WTC11 (cell line): ENCODE measurements at regions not wholly inside any gene's neighbourhood (a gene's known extent, or its start where the extent isn't known, plus 50 kb on each side); places are given as distances from the start of the nearest gene placed in this dataset.

Experiments used
- ATAC-seq: fragments of 200-7000 bp; cut with Tn5 transposase; 2 replicates; pipeline ENCODE4 v1.10.0; 2021; ENCODE audit warnings: mild to moderate bottlenecking, moderate library complexity
- CTCF ChIA-PET: fragments of 300-600 bp; sonication (Branson Sonifier 250); formaldehyde crosslinking; loops from one replicate; lab custom pipeline; 2021; ENCODE audit warnings: antibody characterized with exemption; lab: Charles Lee
- POLR2A ChIA-PET: fragments of 350-600 bp; sonication (Branson Sonifier 250); formaldehyde crosslinking; loops from one replicate; lab custom pipeline; 2021; ENCODE audit warnings: antibody characterized with exemption; lab: Charles Lee
- DNase-seq: peaks from one replicate; pipeline ENCODE4 v3.0.0; 2021; ENCODE audit warnings: low spot score
- H3K27ac Mint-ChIP-seq: 2 replicates; pipeline ENCODE4 v1.8.0; 2021; ENCODE audit warnings: mixed read lengths
- H3K27me3 Mint-ChIP-seq: 2 replicates; pipeline ENCODE4 v1.8.0; 2021; ENCODE audit warnings: low read depth, mild to moderate bottlenecking, moderate library complexity, mixed read lengths
- H3K36me3 Mint-ChIP-seq: 2 replicates; pipeline ENCODE4 v1.8.0; 2021; ENCODE audit warnings: mixed read lengths
- H3K4me1 Mint-ChIP-seq: 2 replicates; pipeline ENCODE4 v1.8.0; 2022; ENCODE audit warnings: mixed read lengths
- H3K4me3 Mint-ChIP-seq: 2 replicates; pipeline ENCODE4 v1.8.0; 2021; ENCODE audit warnings: mild to moderate bottlenecking, moderate library complexity, mixed read lengths
- H3K9me3 Mint-ChIP-seq: 2 replicates; pipeline ENCODE4 v1.8.0; 2021; ENCODE audit warnings: mixed read lengths
- CREM ChIP-seq: sonication (generic); formaldehyde crosslinking; IDR thresholded peaks from 2 replicates; pipeline ENCODE4 v1.8.1; 2022; ENCODE audit warnings: mild to moderate bottlenecking, missing genetic modification reagents, moderate library complexity
- EMX1 ChIP-seq: fragments of 250-450 bp; sonication (Bioruptor Pico); IDR thresholded peaks from 2 replicates; pipeline ENCODE4 v1.8.0; 2021; ENCODE audit warnings: mild to moderate bottlenecking
- FOXK1 ChIP-seq: sonication (generic); formaldehyde crosslinking; IDR thresholded peaks from 2 replicates; pipeline ENCODE4 v1.8.0; 2022; ENCODE audit warnings: mild to moderate bottlenecking, moderate library complexity, missing genetic modification reagents
- HMGA2 ChIP-seq: fragments of 250-450 bp; sonication (Bioruptor Pico); IDR thresholded peaks from 2 replicates; pipeline ENCODE4 v1.4.0; 2021; ENCODE audit warnings: mild to moderate bottlenecking, moderate library complexity
- HMGXB4 ChIP-seq: sonication (generic); formaldehyde crosslinking; IDR thresholded peaks from 2 replicates; pipeline ENCODE4 v1.8.1; 2023; ENCODE audit warnings: mild to moderate bottlenecking, moderate library complexity, missing genetic modification reagents
- MAX ChIP-seq: sonication (generic); formaldehyde crosslinking; IDR thresholded peaks from 2 replicates; pipeline ENCODE4 v1.8.0; 2022; ENCODE audit warnings: mild to moderate bottlenecking, missing genetic modification reagents
- NFATC4 ChIP-seq: fragments of 250-450 bp; sonication (Bioruptor Pico); IDR thresholded peaks from 2 replicates; pipeline ENCODE4 v1.9.0; 2021; ENCODE audit warnings: mild to moderate bottlenecking
- NR1H2 ChIP-seq: sonication (generic); formaldehyde crosslinking; IDR thresholded peaks from 2 replicates; pipeline ENCODE4 v1.9.0; 2021; ENCODE audit warnings: mild to moderate bottlenecking, moderate library complexity, missing genetic modification reagents
- NR3C1 ChIP-seq: sonication (generic); formaldehyde crosslinking; conservative IDR thresholded peaks from 2 replicates; pipeline ENCODE4 v1.8.1; 2023; ENCODE audit warnings: low read depth, mild to moderate bottlenecking, missing genetic modification reagents
- PREB ChIP-seq: sonication (generic); formaldehyde crosslinking; IDR thresholded peaks from 2 replicates; pipeline ENCODE4 v1.8.1; 2022; ENCODE audit warnings: mild to moderate bottlenecking, missing genetic modification reagents, moderate library complexity, borderline replicate concordance
- TCF7 ChIP-seq: sonication (generic); formaldehyde crosslinking; IDR thresholded peaks from 2 replicates; pipeline ENCODE4 v1.8.0; 2022; ENCODE audit warnings: mild to moderate bottlenecking, low read depth, missing genetic modification reagents, moderate library complexity
- TEAD1 ChIP-seq: sonication (generic); formaldehyde crosslinking; IDR thresholded peaks from 2 replicates; pipeline ENCODE4 v1.8.0; 2022; ENCODE audit warnings: mild to moderate bottlenecking, missing genetic modification reagents
- ZNF219 ChIP-seq: sonication (generic); formaldehyde crosslinking; IDR thresholded peaks from 2 replicates; pipeline ENCODE4 v1.8.0; 2023; ENCODE audit warnings: missing genetic modification reagents, mild to moderate bottlenecking, borderline replicate concordance
- ZNF317 ChIP-seq: sonication (generic); formaldehyde crosslinking; IDR thresholded peaks from 2 replicates; pipeline ENCODE4 v1.8.1; 2023; ENCODE audit warnings: low read depth, mild to moderate bottlenecking, moderate library complexity, missing genetic modification reagents, borderline replicate concordance
- ZNF423 ChIP-seq: fragments of 250-450 bp; sonication (Bioruptor Pico); IDR thresholded peaks from 2 replicates; pipeline ENCODE4 v2.1.2; 2022; ENCODE audit warnings: mild to moderate bottlenecking, moderate library complexity
- ZNF425 ChIP-seq: fragments of 250-450 bp; sonication (Bioruptor Pico); conservative IDR thresholded peaks from 2 replicates; pipeline ENCODE4 v1.9.0; 2021; ENCODE audit warnings: mild to moderate bottlenecking
- ZNF671 ChIP-seq: fragments of 250-450 bp; sonication (Bioruptor Pico); IDR thresholded peaks from 2 replicates; pipeline ENCODE4 v1.8.0; 2021; ENCODE audit warnings: mild to moderate bottlenecking
- TF ChIP-seq, protein P1 (sequence below): sonication (generic); formaldehyde crosslinking; IDR thresholded peaks from 2 replicates; pipeline ENCODE4 v1.8.1; 2022; ENCODE audit warnings: low read depth, mild to moderate bottlenecking, moderate library complexity, missing genetic modification reagents, borderline replicate concordance

- CTCF ChIA-PET: no interaction called here
- H3K9me3 Mint-ChIP-seq: peaks cover 9% of the 10 kb centered on the region
- no peak for DNase-seq
Measured at GRCh38 chr4:179503976-179504375, 2061.7 kb upstream of the AGA start.

DNA sequence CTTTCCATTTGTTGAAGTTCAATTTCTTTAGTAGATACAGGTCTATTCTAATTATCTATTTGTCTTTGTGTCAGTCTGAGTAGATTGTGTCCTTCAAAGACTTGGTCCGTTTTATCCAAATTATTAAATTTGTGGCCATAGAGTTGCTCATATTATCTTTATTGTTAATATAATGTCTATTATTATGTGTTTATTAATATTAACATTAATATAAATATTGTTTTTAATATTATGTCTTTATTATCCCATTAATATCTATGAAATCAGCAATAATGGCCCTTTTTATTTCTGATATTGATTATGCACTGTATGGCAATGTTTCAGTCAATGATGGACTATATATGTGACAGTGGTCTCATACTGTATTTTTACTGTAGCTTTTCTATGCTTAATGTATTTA lies 2067.3 kb upstream of the AGA start:
- no peak overlapping the region for H3K27ac Mint-ChIP-seq
- POLR2A ChIA-PET: no interaction called here
- 0 out of 2 replicates have a peak, but pooled peaks cover 4% of the 10 kb centered on the region for H3K4me1 Mint-ChIP-seq
- peak; percentile 93 for TF ChIP-seq HMGA2 (CRISPR knock-in tag)
- TF ChIP-seq FOXK1: no peak
- TF ChIP-seq, all 79 proteins: peak for 1
- H3K4me3 Mint-ChIP-seq: no peak overlapping the region
- DNase-seq (no peak), ATAC-seq (no peak)
- CTCF ChIA-PET: no interaction called here
- H3K27me3 Mint-ChIP-seq: no peaks in the 10 kb centered on the region
- peaks cover 13% of the 10 kb centered on the region for H3K9me3 Mint-ChIP-seq
- H3K36me3 Mint-ChIP-seq: peaks cover 4% of the 10 kb centered on the region; the same call in 1 of the 2 replicates

More at GRCh38 chr4:179503976-179504375, 2061.7 kb upstream of the AGA start:
- H3K4me3 Mint-ChIP-seq: no peak overlapping the region
- TF ChIP-seq NR3C1 (CRISPR knock-in tag) (no peak), ZNF671 (CRISPR knock-in tag) (no peak)
- TF ChIP-seq, all 79 proteins: peak for 0
- Mint-ChIP-seq H3K36me3 (no peaks in the 10 kb centered on the region), H3K27ac (no peak overlapping the region), H3K4me1 (0 out of 2 replicates have a peak, but pooled peaks cover 4% of the 10 kb centered on the region), H3K27me3 (no peaks in the 10 kb centered on the region)
- ATAC-seq: no peak
- POLR2A ChIA-PET: no interaction called here

DNA sequence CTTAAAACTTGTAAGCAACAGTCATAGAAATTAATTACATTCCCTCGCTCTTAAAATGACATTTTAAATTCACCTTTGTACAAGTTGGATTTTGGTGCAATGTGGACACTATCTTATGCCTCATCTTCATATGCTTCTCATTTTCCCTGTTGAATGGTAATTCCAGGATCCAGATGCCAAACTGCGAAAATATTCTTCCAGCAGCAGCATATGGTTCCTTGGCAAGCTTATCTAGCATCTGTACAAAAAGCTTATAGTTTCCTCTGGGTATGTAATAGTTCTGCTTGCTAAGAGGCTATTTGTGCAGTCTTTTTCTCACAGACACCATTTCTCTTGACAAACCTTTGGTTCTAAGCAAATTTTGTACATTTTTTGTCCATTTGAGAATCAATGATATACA lies 2079.7 kb upstream of the AGA start:
- Mint-ChIP-seq H3K27me3 (no peaks in the 10 kb centered on the region), H3K36me3 (no peaks in the 10 kb centered on the region; the same call in 1 of the 2 replicates), H3K4me3 (no peak overlapping the region), H3K27ac (no peak overlapping the region), H3K4me1 (no peaks in the 10 kb centered on the region), H3K9me3 (peaks cover 14% of the 10 kb centered on the region)
- no peak for ATAC-seq
- DNase-seq: no peak
- ChIA-PET POLR2A (no interaction called here), CTCF (no interaction called here)
- TF ChIP-seq MAX (CRISPR knock-in tag): no peak
- TF ChIP-seq HMGXB4: no peak
- no peak for TF ChIP-seq CREM (CRISPR knock-in tag)
- no peak for TF ChIP-seq FOXK1
- TF ChIP-seq ZNF219 (CRISPR knock-in tag): no peak
- no peak for TF ChIP-seq TCF7 (CRISPR knock-in tag)
- no peak for TF ChIP-seq ZNF423 (CRISPR knock-in tag)
- TF ChIP-seq NR1H2: no peak
- no peak for TF ChIP-seq PREB (CRISPR knock-in tag)
- TF ChIP-seq, protein P1, sequence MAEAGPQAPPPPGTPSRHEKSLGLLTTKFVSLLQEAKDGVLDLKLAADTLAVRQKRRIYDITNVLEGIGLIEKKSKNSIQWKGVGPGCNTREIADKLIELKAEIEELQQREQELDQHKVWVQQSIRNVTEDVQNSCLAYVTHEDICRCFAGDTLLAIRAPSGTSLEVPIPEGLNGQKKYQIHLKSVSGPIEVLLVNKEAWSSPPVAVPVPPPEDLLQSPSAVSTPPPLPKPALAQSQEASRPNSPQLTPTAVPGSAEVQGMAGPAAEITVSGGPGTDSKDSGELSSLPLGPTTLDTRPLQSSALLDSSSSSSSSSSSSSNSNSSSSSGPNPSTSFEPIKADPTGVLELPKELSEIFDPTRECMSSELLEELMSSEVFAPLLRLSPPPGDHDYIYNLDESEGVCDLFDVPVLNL (CRISPR knock-in tag): no peak
- TF ChIP-seq TEAD1: no peak
- TF ChIP-seq NFATC4 (CRISPR knock-in tag): no peak
- no peak for TF ChIP-seq ZNF425 (CRISPR knock-in tag)
- TF ChIP-seq EMX1 (CRISPR knock-in tag): no peak
- no peak for TF ChIP-seq ZNF317 (CRISPR knock-in tag)
